GM20000 (cell line): ENCODE measurements at regions not wholly inside any gene's neighbourhood (a gene's known extent, or its start where the extent isn't known, plus 50 kb on each side); places are given as distances from the start of the nearest gene placed in this dataset.
"Not testable (repeated sequence)": the region's sequence is repeated elsewhere in the genome, so short reads cannot be mapped to it uniquely, and the experiment has no call there.

Experiments used
- DNase-seq: peaks from one replicate; pipeline ENCODE4 v3.0.0; 2012; ENCODE audit warnings: low spot score
- TF ChIP-seq, protein P1 (sequence below): IDR thresholded peaks from 2 replicates; pipeline ENCODE4 v1.5.1; 2012; ENCODE audit warnings: mild to moderate bottlenecking, control low read depth; ENCODE audit errors: extremely low read depth, missing control alignments

DNA sequence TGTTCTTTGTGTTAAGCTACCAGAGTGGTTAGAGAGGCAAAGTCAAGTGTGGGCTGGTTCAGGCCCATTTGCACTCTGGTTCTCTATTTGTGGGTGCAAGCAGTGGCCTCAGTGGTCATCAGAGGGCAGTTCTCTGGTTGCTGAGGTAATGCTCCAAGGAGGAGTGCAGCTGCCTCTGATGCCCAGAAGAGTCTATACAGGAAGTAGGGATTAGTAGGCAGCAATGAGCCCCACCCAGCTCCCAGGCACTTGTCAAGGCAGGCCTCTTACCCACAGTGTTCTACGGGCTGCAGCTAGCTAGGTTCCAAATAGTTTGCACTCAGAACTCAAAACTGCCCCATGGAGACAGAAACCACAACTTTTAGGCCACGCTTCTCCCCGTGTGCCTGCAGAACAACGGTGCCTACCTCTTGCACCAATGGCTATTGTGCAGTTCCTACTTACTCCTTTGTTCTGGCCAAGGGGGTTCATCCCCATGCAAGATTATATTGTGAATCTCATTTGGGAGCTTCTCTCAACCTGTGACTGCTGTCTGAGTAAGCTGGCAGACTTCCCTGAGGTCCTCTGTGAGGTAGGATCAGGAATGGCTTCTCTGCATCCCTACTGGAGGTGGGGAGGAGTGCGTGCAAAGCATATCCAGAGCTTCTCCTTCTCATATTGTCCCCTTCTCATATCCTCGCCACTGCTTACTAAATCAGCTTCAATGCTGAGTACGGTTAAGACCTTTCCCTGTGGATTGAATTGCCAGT is 410.3 kb upstream of the LMO3 start:
- TF ChIP-seq, protein P1, sequence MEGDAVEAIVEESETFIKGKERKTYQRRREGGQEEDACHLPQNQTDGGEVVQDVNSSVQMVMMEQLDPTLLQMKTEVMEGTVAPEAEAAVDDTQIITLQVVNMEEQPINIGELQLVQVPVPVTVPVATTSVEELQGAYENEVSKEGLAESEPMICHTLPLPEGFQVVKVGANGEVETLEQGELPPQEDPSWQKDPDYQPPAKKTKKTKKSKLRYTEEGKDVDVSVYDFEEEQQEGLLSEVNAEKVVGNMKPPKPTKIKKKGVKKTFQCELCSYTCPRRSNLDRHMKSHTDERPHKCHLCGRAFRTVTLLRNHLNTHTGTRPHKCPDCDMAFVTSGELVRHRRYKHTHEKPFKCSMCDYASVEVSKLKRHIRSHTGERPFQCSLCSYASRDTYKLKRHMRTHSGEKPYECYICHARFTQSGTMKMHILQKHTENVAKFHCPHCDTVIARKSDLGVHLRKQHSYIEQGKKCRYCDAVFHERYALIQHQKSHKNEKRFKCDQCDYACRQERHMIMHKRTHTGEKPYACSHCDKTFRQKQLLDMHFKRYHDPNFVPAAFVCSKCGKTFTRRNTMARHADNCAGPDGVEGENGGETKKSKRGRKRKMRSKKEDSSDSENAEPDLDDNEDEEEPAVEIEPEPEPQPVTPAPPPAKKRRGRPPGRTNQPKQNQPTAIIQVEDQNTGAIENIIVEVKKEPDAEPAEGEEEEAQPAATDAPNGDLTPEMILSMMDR, result no peak

DNA sequence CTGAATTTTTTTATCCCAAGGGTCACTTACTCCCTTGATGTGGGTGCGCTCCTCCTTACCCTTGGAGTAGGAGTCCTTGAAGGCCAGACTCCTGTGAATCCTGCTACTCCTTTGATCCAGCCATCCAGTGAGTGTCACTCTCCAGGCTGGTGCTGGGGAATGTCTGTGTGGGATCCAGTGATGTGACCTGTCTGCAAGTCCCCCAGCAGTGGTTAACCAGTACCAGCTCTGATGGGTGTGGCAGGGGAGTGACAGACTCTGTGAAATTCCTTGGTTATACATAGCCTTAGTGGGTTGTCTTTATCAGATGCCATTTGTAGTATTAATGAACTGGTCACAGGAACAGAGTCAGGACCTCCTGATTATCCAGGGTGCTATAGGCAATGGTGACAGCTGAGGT is 409.5 kb upstream of the LMO3 start:
- TF ChIP-seq, protein P1, result no peak

More for the DNA sequence above, 410.3 kb upstream of the LMO3 start:
- no peak for DNase-seq

DNA sequence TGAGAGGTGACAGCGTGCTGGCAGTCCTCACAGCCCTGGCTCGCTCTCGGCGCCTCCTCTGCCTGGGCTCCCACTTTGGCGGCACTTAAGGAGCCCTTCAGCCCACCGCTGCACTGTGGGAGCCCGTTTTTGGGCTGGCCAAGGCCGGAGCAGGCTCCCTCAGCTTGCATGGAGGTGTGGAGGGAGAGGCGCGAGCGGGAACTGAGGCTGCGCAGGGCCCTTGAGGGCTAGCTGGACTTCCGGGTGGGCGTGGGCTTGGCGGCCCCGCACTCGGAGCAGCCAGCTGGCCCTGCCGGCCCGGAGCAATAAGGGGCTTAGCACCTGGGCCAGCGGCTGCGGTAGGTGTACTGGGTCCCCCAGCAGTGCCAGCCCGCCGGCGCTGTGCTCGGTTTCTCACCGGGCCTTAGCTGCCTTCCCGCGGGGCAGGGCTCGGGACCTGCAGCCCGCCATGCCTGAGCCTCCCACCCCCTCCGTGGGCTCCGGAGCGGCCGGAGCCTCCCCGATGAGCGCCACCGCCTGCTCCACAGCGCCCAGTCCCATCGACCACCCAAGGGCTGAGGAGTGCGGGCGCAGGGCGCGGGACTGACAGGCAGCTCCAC is 401.6 kb upstream of the LMO3 start:
- DNase-seq, result not testable (repeated sequence)

More for the DNA sequence above, 409.5 kb upstream of the LMO3 start:
- DNase-seq, result no peak

DNA sequence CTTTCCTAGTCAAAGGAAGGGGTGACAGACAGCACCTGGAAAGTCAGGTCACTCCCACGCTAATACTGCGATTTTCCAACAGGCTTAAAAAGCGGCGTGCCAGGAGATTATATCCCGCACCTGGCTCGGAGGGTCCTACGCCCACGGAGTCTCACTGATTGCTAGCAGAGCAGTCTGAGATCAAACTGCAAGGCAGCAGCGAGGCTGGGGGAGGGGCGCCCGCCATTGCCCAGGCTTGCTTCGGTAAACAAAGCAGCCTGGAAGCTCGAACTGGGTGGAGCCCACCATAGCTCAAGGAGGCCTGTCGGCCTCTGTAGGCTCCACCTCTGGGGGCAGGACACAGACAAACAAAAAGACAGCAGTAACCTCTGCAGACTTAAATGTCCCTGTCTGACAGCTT is 392.6 kb upstream of the LMO3 start:
- not testable (repeated sequence) for DNase-seq

DNA sequence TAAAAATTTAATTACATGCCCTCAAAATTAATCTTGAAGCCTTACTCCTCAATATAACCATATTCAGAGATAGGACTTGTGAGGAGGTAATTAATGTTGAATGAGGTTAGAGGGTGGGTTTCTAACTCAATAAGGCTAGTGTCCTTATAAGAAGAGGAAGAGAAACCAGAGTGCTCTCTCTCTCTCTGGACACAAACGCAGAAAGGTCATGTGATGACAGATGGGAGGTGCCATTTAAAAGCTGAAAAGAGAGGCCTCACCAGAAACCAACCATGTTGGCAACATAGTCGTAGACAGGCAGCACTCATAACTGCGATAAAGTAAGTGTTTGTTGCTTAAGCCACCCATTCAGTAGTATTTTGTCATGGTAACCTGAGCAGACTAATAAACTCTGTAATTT is 378.5 kb upstream of the LMO3 start:
- no peak for DNase-seq
- TF ChIP-seq, protein P1, result no peak

DNA sequence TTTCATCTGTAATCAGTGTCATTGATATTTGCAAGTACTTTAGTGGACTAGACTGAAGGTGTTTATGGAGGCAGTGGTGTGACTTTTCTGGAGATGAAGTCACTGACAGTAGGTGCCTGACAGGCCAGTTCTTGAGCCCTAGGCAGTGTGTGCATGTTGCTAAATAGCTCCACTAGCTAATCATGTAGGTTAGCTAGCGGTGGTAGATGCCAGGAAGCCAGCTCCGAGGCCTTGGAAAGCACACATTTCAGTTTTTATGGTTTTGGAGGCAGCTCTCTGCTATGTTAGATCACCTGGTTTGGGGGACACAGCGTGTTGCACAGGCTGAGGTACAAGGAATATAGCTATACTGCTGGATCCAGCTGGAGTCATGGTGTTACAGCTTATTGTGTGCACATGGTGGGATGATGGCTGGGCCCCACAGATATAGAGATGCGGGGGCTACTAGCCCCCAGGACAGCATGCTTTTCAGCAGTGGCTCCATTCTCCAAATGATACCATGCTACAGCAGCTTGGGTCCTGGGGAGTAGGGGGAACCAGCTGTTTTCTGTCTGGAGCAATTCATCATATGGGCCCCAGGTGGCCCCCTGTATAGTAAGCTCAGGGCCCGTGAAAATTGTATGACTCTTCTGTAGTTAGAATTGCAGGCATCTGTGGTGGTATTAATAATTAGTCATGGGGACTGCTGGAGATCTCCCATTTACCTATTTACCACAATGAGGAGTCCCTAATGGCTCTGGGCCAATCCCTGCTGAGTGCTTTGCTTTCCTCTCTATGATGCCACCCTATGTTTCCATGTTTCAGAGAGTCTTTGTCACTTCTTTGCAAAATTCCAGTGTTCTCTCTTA is 367.2 kb upstream of the LMO3 start:
- TF ChIP-seq, protein P1, result no peak
- no peak for DNase-seq

DNA sequence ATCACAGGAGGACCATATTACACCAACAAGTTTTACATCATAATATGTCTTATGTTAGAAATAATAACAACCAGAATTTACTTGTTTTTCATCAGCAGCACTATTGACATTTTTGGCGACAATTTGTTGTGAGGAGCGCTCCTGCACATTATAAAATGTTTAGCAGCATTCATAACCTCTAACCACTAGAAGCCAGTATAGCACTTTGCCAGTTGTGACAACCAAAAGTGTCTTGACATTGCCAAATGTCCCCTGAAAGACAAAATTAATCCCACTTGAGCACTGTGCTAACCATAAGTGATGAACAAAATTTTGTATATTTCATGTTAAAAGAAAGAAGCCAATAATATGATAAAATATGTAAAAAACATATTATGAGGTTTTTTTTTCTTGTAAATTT is 356.9 kb upstream of the LMO3 start:
- TF ChIP-seq, protein P1, result no peak
- no peak for DNase-seq

DNA sequence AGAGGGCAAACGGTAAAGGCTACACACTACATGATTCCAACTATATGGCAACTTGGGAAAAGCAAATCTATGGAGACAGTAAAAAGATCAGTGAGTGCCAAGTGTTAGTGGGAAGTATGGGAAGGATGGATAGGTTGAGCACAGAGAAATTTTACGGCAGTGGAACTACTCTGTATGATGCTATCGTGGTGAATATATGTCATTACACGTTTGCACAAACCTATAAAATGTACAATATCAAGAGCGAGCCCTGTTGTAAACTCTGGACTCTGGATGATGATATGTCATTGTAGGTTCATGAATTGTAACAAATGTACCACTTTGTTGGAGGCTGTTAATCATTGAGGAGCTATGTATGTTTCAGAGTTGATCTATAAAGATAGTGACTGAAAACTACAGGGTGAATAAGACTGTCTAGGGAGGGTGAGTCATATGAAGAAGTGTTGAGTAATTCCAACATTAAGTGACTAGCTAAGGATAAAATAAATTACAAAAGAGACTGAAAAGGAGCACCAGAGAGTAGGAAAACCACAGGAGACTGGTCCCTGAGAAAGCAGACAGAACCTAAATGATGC is 349.2 kb upstream of the LMO3 start:
- TF ChIP-seq, protein P1, result no peak
- no peak for DNase-seq
